Peyer's patch (tissue), 4 donors: ENCODE measurements at regions not wholly inside any gene's neighbourhood (a gene's known extent, or its start where the extent isn't known, plus 50 kb on each side); places are given as distances from the start of the nearest gene placed in this dataset.

Source experiments
- DNase-seq, 3 donors: peaks; one replicate each; pipeline ENCODE4 v3.0.0-alpha.2; 2017 to 2019
- H3K27ac ChIP-seq, 4 donors: fragments of 200-600 bp; sonication (generic); one replicate each; pipeline ENCODE4 v1.5.1; 2016 to 2019
- H3K27me3 ChIP-seq, 2 donors: fragments of 200-600 bp; sonication (generic); one replicate each; pipeline ENCODE4 v1.5.1; 2019
- H3K36me3 ChIP-seq, 3 donors: fragments of 200-600 bp; sonication (generic); one replicate each; pipeline ENCODE4 v1.5.1; 2016 to 2019
- H3K4me1 ChIP-seq, 4 donors: fragments of 200-600 bp; sonication (generic); one replicate each; pipeline ENCODE4 v1.5.1; 2016 to 2019
- H3K4me3 ChIP-seq, 4 donors: fragments of 200-600 bp; sonication (generic); 1 replicate in 3 of 4; 2 replicates in 1 of 4; pipeline ENCODE4 v1.5.1; 2016 to 2019; ENCODE audit warnings: mild to moderate bottlenecking in 1 of 4
- H3K9me3 ChIP-seq, 4 donors: fragments of 200-600 bp; sonication (generic); one replicate each; pipeline ENCODE4 v1.5.1; 2016 to 2019; ENCODE audit warnings: mild to moderate bottlenecking in 1 of 4
- CTCF ChIP-seq, 6 experiments: fragments of 450-650 bp in 4 of 6; fragments of 200-600 bp in 2 of 6; sonication (generic) in 1 of 6; IDR thresholded peaks; one replicate each; pipeline ENCODE4 v1.5.1; 2017 to 2019; ENCODE audit warnings: antibody characterized with exemption in 6 of 6, mild to moderate bottlenecking in 3 of 6, moderate library complexity in 1 of 6
- POLR2A ChIP-seq, 2 donors: fragments of 450-650 bp; IDR thresholded peaks; one replicate each; pipeline ENCODE4 v1.5.1; 2017; ENCODE audit warnings: antibody characterized with exemption in 2 of 2, mild to moderate bottlenecking in 2 of 2, moderate library complexity in 2 of 2

GRCh38 chrX:149198980-149199732 lies 305.9 kb downstream of the IDS start:
- Histone ChIP-seq H3K9me3 (no peaks in the 10 kb centered on the region), H3K4me1 (no peaks in the 10 kb centered on the region), H3K27ac (no peak overlapping the region), H3K4me3 (no peak overlapping the region), H3K36me3 (no peaks in the 10 kb centered on the region), H3K27me3 (no peaks in the 10 kb centered on the region)
- no peak for TF ChIP-seq CTCF (IDR thresholded peaks at IDR 0.05)
- no peak for TF ChIP-seq POLR2A (IDR thresholded peaks at IDR 0.05)
- no peak for DNase-seq

DNA sequence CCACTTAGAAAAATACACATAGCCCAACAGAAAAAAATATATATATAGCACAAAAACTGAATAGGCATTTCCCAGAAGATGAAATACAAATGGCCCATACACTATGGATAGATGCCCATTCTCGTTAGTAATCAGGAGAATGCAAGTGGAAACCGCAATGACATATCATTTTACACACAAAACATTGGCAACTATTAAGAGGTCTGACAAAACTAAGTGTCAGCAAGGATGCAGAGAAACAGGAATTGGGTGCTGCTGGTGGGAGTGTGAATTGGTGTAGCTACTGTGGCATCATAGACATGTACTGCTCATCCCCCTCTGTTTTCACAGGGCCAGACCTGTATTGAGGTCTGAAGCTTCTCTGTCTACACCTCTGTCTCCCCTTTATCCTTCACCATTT lies 320.0 kb downstream of the IDS start:
- Histone ChIP-seq H3K4me1 (no peaks in the 10 kb centered on the region), H3K27me3 (no peaks in the 10 kb centered on the region), H3K4me3 (no peak overlapping the region), H3K36me3 (no peaks in the 10 kb centered on the region), H3K9me3 (no peaks in the 10 kb centered on the region), H3K27ac (no peak overlapping the region)
- no peak for DNase-seq
- TF ChIP-seq CTCF (IDR thresholded peaks at IDR 0.05) (no peak), POLR2A (IDR thresholded peaks at IDR 0.05) (no peak)

DNA sequence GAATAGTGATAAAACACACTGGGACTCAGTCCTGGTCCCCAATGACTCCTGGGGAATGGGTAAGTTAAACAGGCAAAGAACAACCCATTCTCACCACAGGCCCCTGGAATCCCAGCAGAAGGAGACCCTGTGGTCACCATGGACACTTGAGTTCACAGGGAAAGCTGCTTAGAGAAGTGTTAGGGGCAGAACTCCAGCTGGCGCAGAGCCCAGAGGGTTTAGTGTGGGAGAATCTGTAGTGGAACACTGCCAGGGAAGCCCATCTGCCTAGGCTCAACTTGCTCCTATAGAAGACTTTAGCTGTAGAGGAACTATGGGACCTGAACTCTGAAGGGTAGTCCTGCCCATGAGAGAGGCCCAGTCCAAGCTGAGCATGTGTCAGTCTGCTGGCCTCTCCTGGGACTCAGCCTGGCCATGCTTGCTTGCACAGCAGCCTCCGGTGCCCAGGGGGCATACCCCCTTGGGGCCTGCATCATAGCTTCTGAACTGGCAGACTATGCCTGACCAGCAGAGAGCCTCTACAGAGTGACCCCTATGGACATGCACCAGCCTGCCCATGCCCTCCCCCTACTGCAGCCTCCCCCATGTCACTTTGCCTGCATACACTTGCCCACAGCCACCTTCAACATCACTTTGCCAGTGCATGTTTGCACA lies 343.5 kb downstream of the IDS start:
- Histone ChIP-seq H3K9me3 (no peaks in the 10 kb centered on the region), H3K36me3 (no peaks in the 10 kb centered on the region), H3K4me1 (no peaks in the 10 kb centered on the region), H3K4me3 (no peak overlapping the region), H3K27me3 (no peaks in the 10 kb centered on the region), H3K27ac (no peak overlapping the region)
- TF ChIP-seq POLR2A (IDR thresholded peaks at IDR 0.05) (no peak), CTCF (IDR thresholded peaks at IDR 0.05) (no peak)
- no peak for DNase-seq

- no peak overlapping the region for H3K27ac ChIP-seq
- no peak for DNase-seq
- H3K9me3 ChIP-seq = no peaks in the 10 kb centered on the region
- H3K27me3 ChIP-seq = no peaks in the 10 kb centered on the region
- TF ChIP-seq POLR2A (IDR thresholded peaks at IDR 0.05) = no peak
- TF ChIP-seq CTCF (IDR thresholded peaks at IDR 0.05) = no peak
- H3K36me3 ChIP-seq = no peaks in the 10 kb centered on the region
- no peak overlapping the region for H3K4me3 ChIP-seq
- H3K4me1 ChIP-seq = no peaks in the 10 kb centered on the region
Measured at GRCh38 chrX:149157976-149158375, 347.1 kb downstream of the IDS start.

- Histone ChIP-seq H3K36me3 (no peaks in the 10 kb centered on the region), H3K27ac (no peak overlapping the region), H3K9me3 (no peaks in the 10 kb centered on the region), H3K4me3 (no peak overlapping the region), H3K4me1 (no peaks in the 10 kb centered on the region), H3K27me3 (no peaks in the 10 kb centered on the region)
- no peak for TF ChIP-seq CTCF (IDR thresholded peaks at IDR 0.05)
- TF ChIP-seq POLR2A (IDR thresholded peaks at IDR 0.05) = no peak
- DNase-seq = no peak
Measured at GRCh38 chrX:149152941-149153340, 352.2 kb downstream of the IDS start.
